ENCODE measurements at regions not wholly inside any gene's neighbourhood (a gene's known extent, or its start where the extent isn't known, plus 50 kb on each side); places are given as distances from the start of the nearest gene placed in this dataset.

DNA sequence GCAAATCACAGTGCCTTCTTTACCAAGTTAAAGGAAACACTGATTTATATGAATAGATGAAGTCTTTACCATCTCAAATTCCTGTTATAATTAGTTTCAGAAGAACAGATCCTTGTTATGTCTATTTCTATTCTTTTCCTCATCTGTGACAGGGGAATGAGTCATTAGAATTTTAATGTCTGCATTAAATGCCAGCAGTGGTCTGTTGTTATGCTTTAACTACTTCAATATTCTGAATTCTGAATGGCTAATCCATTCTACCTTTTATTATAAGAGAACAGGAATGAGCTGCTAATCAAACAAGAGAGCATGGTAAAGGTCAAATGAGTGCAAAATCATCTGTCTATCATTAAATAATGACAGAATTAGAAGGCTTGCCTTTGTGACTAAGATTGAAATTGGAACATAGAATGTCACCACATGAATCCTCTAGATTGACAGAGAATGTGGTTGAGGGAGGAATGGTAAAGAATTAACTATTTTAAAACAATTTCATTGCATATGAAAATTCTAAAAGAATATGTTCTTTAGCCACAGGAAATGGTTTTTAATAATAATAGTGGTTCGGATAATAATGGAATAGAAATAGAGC, 935.5 kb downstream of the ADGRL3 start:
- TF ChIP-seq POLR2A (IDR thresholded peaks at IDR 0.05; ENCODE audit: low read depth, low read length) (no peak), POLR2AphosphoS5 (IDR thresholded peaks at IDR 0.05; ENCODE audit: low read depth, low read length) (no peak), TAF1 (IDR thresholded peaks at IDR 0.05; ENCODE audit: low read depth, low read length) (no peak), SPI1 (IDR thresholded peaks at IDR 0.05; ENCODE audit: low read depth, low read length) (no peak)
